ENCODE measurements at regions not wholly inside any gene's neighbourhood (a gene's known extent, or its start where the extent isn't known, plus 50 kb on each side); places are given as distances from the start of the nearest gene placed in this dataset.

GRCh38 chr9:91055845-91056244 lies 254.2 kb downstream of the SYK start (continued):
- no peak for TF ChIP-seq CTCF (IDR thresholded peaks at IDR 0.05; ENCODE audit: control extremely low read depth in 1 of 3, insufficient read depth in 1 of 3, low read depth in 1 of 3, low read length in 3 of 3)
